NCI-H2029 treated with DMSO at 0.1 percent for 48 hours (cell line): ENCODE measurements at regions not wholly inside any gene's neighbourhood (a gene's known extent, or its start where the extent isn't known, plus 50 kb on each side); places are given as distances from the start of the nearest gene placed in this dataset.

ENCODE experiments used
- DNase-seq: peaks from one replicate; lab custom pipeline; 2025; lab: John Stamatoyannopoulos, UW

DNA sequence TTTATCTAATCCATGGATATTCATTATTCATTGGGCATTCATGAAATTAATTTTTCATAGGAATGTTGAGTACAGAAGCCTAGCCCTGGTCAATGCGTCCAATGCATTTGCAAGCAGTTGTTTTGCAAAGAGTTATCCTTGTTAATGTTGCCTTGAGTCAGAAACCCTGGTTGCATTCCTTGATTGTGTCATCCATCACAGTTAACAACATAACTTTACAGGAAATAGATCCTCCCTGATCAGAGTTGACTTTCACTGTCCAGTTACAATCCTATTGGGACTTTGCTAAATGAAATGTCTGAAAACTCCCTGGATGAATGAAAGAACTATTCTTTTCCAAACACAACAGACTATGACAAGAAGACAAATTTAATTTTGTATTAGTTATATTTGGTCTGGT is 924.3 kb upstream of the SLIT2 start:
- DNase-seq: no peak

DNA sequence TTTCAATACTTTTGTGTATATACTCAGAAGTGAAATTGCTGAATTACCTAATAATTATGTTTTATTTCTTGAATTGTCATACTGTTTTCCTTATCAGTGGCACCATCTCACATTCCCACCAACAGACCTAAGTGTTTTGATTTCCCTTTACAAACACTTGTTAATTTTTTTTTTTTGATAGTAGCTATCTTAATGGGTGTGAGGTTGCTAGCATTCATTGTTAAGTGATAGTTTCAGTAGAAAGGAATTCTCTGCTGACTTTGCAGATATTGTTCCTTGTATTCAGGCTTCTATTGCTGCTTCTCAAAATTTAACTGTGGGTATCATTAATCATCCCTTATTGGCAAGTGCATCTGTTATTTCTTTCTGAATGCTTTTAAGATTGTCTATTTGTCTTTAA is 927.5 kb upstream of the SLIT2 start:
- peak; percentile 26 for DNase-seq

DNA sequence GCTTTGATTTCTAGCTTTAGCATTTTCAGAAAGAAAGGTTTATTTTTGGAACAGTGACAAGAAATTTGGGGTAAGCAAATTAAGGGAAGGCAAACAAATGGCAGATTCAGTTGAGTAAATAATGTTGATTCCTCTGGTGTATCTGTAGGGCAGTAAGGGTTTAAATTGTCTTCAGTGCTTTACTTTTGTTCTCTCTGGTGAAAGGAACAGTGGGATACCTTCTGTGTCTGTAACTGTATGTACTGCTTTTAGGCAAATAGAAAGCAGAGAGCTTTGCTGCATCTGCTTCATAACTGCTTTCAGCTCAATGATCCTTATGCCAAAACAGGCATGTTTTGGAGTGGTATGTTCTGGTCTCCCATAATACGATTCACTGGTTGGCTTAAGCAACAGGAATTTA is 932.1 kb upstream of the SLIT2 start:
- DNase-seq: peak; percentile 10

DNA sequence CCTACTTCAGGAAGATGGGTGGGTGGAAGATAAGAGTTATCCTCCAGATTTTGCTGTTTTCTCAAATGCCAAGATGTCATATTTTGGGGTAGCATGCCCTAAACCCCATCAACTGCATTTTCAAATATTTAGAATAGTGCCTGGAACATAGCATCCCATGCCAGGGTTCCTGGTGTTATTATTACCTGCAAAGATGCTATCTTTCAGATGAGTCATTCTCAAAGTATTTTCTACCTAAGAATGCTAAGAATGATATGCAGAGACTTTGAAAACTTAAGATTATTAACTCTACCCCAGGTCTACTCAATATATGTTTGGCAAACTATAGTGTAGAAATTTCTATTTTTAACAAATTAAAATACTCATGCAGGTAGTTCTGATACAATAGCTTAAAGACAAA is 934.3 kb upstream of the SLIT2 start:
- no peak for DNase-seq

DNA sequence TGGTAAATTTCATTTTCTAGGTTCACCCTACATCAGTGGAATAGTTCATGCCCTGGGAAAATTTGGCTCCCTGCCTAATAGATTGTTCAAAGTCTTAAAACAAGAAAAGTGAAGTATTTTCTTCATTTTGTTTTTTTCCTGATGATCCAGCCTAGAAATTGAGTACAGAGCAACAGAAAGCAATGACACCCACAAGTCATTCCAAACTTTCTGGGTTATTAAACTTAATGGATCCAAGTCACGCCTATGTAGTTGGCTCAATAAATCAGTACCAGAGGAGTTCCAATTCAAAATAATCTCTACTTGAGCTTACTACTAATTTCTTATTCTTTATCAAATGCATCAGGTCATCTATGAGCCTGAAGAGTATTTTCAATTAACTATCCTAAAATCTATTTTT is 937.6 kb upstream of the SLIT2 start:
- no peak for DNase-seq

DNA sequence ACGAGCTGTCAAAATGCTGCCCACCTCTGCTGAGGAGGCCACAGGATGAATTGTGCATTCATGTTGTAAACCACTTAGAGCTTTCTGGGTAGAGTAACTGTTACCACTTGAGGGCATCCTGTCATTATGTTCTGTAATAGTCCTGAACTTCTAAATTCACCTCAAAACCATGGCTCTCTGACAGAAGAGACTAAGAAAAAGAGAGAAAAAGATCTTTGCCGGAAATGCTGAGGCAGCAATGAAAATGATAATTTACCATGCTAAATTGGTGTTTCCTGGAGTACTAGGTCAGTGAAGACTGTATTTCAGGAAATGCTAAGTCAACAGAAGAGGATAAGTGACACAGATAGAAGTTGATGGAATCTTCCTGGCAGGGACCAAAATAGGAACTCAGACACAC is 942.3 kb upstream of the SLIT2 start:
- DNase-seq: no peak

DNA sequence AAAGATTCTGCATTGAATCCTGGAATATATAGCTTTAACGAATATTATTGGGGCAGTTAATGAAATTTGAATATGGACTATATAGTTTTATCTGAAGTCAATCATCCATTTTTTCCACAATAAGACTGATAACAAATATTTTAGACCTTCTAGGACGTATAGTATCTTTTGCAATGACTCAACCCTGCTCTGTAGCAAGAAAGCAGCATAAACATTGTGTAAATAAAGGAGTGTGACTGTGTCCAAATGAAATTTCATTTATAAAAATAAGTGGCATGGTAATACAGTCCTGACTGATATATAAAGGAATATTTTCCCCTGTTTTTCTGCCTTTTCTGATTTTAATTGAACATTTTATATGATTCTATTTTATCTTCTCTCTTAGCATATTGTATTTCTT is 947.7 kb upstream of the SLIT2 start:
- DNase-seq: no peak

DNA sequence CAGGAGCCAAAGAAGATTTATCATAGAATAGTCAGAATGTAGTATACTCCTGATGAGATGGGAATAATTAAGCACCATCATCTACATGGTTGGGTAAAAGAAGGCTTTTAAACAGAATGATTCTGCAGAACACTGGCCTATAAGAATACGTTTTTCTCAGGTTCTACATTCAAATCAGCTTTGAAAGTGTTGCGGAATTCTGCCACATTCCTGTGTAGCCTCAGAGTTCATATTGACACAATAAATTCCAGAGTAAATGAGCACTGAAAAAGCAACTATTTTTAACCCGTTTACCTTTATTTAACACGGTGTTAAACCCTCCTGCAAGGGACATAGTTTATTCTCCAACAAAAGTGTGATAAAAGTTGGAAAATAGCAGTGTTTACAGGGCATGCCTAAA is 950.2 kb upstream of the SLIT2 start:
- DNase-seq: no peak

DNA sequence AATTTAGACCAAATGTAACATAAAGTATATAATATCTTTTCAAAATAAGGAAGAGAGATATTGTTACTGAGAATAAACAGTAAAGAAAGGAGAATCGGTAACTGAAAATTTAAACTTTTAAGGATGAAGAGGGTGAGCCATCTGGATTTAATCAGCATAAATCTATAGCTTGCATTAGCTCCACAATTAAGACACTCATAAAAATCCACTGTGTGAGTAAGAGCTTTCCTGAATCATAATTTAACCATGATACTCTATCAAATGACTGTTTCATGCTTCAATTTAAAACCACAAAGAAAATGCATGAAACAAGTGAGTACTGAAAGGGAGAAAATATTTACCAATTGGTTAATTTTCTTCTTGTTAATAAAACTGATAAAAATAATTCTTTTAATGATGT is 951.5 kb upstream of the SLIT2 start:
- DNase-seq: no peak

DNA sequence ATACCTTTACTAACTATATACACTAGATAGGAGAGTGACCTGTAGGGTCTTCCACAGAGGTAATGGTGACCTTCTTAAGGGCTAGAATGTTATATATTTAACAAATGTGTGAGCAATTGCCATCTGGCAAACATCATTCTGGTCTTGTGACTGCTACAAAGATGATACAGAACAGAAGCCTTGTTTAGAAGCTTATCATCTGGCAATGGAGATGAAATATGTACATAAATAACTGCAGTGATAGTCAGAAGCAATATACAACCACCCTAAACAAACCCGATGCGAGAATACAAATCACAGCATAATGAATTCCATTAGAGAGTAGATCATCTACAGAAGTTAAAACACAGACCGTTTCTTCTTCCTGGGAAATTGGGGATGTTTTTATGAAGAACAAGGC is 952.7 kb upstream of the SLIT2 start:
- DNase-seq: no peak

DNA sequence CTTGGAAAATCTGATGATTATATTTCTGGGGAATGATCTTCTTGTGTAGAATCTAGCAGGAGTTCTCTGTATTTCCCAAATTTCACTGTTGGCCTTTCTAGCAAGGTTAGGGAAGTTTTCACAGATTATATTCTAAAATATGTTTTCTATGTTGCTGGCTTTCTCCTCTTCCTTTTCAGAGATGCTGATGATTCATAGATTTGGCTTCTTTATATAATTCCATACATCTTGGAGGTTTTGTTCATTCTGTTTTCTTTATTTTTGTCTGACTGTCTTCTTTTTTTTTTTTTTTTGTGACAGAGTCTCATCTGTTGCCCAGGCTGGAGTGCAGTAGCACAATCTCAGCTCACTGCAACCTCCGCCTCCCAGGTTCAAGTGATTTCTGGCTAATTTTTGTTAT is 957.9 kb upstream of the SLIT2 start:
- no peak for DNase-seq

DNA sequence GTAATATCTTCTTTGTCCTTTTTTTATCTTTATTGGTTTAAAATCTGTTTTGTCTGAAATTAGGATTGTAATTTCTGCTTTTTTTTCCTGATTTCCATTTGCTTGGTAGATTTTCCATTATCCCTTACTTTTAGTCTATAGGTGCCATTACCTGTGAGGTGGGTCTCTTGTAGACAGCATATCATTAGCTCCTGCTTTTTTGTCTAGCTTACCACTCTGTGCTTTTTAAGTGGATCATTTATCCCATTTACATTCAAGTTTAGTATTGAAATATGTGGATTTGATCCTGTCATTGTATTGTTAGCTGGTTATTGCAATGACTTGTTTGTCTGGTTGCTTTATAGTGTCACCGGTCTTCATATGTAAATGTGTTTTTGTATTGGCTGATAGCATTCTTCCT is 958.6 kb upstream of the SLIT2 start:
- no peak for DNase-seq

DNA sequence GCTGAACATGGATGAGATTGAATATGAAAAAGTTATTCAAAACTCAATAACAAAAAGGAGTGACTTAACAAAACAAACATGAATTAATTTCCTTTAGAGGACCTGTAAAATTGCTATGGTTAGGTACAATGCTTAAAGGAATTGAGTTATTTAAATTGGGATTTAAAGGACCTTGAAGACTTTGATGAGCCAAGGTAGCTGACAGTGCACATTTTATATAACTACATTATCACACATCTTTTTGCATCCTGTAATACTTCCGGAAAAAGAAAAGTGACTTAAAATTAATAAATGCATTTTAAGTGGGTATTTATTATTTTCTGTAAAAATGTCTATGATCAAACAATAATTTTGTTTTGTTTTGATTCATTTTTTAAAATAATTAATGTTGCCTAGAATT is 964.8 kb upstream of the SLIT2 start:
- no peak for DNase-seq

DNA sequence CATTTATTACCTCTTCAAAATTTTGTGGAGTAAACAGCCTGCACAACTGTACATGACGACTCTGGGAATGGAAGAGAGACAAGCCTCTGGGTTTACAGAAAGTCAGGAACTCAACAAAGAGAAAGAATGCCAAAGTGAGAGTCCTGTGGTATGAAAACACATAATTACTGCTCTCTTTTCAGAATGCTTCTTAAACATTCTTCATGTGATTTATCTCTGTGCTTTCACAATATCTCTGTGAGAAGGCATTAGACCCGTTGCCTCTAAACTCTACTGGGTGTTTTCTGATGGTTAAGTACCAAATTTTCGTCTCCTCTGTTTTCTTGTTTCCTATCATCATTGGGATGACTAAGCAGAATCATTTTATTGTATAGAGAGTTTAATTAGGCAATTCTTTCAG is 966.6 kb upstream of the SLIT2 start:
- no peak for DNase-seq

DNA sequence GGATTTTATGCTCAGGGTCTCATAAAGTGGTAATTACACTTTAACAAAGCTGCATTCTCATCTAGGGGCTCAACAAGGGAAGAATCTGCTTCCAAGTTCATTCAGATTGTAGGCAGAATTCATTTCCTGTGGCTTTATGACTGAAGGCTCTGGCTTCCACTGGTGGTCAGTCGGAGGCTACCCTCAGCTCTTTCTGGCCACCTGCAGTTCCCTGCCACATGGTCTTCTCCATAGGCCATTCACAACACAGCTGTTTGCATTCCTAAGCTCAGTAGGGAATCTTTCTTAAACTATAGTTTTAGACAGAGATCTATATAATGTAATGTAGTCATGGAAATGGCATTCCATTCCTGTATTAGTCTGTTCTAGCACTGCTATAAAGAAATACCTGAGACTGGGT is 973.0 kb upstream of the SLIT2 start:
- no peak for DNase-seq

DNA sequence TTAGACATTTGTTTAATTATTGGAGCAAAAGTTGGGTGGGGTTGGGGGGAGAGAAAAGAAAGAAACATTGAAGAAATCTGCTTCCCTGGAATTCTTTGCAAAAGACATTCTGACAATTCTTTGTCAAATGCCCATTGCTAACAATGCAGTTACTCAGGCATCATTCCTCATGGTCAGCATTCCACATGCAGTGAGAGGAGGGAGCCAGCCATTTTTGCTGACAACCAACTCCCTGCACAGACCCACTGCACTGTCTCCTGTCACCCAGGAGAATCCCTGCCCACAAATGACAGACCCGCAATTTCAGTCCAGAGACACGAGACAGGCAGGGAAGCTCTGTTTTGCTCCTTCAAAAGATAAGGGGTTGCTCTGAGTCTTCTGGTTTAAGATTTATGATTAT is 985.1 kb upstream of the SLIT2 start:
- DNase-seq: no peak

DNA sequence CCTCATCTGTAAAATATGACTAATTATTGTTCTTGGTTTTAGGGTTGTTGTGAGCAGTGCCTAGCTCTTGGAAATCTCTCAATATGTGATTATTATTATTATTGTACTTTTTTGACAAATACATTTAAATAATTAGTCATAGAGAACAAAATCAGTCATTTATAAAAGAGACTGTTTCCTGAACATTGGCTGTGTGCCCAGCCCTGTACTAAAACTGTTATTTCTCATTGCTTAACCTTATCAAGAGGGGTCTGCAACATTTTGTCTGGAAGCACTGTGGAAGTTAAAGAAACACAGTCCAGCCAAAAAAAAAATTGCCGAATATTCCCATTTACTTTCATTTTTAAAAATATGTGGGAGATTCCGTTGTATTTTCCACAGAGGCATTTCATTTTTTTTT is 989.2 kb upstream of the SLIT2 start:
- DNase-seq: no peak

DNA sequence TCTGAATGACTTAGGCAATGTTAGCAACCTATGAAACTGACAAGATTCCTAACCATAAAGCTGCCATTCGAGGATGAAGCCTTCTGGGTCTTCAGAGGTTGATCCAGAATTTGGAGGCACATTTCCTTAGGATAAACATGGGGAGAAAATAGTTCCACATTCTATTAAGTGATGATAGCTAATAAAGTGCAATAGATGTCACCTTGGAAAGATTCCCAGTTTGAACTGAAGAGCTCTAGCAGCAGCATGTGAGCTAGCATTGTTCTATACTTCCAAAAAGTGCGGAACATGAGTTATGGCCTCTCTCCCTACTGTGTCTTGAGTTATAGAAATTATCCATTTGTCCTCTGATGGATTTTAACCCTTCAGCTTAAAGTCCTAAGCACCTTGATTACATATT is 991.4 kb upstream of the SLIT2 start:
- no peak for DNase-seq

DNA sequence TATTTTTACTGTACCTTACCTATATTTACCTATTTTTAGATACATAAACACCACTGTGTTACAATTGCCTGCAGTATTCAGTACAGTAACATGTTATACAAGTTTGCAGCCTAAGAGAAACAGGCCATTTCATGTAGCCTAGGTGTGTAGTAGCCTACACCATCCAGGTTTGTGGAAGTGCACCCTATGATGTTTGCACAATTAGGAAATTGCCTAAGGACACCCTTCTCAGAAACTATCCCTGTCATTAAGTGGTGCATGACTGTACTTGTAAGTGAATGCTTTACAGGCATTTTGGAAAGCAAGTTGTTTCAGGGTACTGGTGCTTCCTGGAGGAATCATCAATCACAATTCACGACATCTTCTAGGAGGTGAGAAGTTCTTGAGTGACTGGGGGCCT is 991.8 kb upstream of the SLIT2 start:
- DNase-seq: no peak

DNA sequence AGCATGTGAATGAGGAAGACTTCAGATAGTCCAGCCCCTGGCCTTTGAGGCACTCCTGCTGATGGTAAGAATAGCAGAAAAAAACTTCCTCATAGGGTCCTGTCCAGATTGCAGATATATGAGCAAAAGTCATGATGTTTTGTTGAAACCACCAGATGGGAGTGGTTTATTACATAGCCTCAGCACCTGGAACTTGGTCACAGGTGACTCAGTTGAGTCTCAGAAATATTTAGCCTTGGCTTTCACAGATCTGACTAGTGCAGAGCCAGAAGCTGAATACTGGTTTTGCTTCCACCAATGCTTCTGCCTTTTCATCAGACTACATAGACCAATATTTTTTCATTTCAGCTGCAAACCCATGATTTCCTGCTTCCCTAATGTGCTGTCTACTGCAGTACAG is 994.9 kb upstream of the SLIT2 start:
- no peak for DNase-seq

DNA sequence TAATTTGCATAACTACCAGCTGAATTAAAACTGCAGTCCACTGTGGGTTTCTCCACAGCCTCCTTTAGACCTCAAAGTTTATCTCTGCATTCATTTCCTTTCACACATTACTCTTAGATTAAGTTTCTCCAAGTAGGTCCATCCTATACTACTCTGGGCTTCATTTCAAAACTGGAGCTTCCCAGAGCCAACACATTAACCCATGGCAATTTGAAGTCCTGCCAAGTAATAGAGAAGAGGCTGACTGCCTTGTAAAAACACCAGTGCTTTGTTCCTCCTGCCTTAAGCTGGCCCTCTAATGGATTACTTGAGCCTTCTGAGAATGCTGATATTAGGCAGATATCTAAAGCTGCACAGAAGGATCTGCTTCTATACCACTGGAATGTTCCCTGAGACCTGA is 997.2 kb upstream of the SLIT2 start:
- DNase-seq: no peak

DNA sequence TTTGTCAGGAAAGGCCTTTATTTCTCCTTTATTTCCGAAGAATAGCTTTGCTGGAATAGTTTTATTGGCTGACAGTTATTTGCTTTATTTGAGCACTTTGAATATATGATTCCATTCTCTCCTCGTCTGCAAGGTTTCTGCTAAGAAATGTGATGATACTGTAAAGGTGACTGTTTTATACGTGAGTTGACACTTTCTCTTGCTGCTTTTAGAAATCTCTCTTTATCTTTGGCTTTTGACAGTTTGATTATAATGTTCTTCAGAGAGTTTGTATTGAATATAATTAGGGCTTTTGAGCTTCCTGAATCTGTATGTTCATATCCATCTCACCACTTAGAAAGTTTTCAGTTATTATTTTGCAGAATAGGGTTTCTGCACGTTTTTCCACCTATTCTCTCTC is 1003.7 kb upstream of the SLIT2 start:
- DNase-seq: no peak

DNA sequence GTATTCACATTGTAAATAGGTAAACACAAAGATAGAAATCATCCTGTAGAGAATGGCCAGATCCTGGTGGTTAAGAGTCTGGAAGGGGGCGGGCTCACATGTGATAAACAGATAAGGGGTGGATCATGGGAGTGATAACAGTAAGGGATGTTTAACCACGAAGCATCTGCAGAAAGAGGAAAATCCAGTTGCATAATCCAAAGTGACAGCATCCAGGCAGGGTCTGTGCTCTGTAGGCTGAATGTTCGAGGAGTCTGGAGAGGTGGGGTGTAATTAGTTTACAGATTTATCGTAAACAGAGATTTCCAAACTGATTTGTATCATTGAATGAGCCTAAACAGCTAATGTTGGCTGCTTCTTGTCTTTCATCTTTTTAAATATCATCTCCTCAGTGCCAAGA is 1009.8 kb upstream of the SLIT2 start:
- no peak for DNase-seq

DNA sequence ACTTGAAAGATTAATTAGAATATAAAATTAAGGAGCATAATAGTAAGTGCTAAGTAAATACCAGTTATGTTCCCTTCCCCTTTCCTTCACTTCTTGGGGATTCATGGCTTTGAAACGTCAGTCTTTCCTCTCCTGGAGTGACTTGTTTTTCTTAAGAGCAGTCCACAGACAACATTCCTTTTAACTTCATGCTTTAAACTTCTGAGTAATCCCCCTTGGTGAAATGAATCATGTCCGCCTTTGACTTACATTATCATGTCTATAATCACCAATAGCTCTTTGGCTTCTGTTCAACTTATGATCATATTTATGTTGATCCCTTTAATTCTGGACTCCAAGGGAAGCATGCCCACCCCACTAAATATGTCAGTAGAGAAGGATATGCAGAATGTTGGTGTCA is 1012.1 kb upstream of the SLIT2 start:
- DNase-seq: no peak

DNA sequence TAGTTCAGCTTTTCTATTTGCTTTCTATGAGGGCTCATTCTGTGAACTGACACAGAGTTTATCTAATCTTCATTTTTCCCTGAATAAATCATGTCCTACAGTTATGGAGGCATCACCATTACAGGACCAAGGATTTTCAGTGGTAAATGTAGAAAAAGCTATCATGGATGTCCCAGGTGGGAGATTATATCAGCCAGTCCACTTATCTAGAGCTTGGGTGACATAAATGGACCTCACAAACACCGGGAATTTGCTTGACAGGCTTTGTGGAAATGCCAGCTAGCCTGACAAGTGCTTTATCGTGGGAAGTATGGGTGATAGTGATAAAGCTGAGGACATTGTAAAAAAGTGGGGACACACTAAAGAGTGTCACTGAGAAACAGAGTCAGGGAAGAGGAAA is 1015.2 kb upstream of the SLIT2 start:
- no peak for DNase-seq
